Esophagus (tissue), 2 donors: ENCODE measurements at regions not wholly inside any gene's neighbourhood (a gene's known extent, or its start where the extent isn't known, plus 50 kb on each side); places are given as distances from the start of the nearest gene placed in this dataset.

Experiments
- H3K27ac ChIP-seq, 2 donors: one replicate each; pipeline ENCODE4 v1.5.1; 2013; ENCODE audit warnings: low read depth in 2 of 2, mild to moderate bottlenecking in 2 of 2, inconsistent platforms in 1 of 2, low read length in 1 of 2, moderate library complexity in 1 of 2
- H3K27me3 ChIP-seq, 2 donors: one replicate each; pipeline ENCODE4 v1.6.1; 2013; ENCODE audit warnings: low read length in 2 of 2, control low read depth in 1 of 2, mild to moderate bottlenecking in 1 of 2; ENCODE audit not compliant: insufficient read depth in 2 of 2, control insufficient read depth in 1 of 2
- H3K36me3 ChIP-seq, 2 donors: one replicate each; pipeline ENCODE4 v1.6.1; 2013; ENCODE audit warnings: low read length in 1 of 2; ENCODE audit not compliant: control insufficient read depth in 2 of 2, insufficient read depth in 2 of 2
- H3K4me1 ChIP-seq, 2 donors: one replicate each; pipeline ENCODE4 v1.6.1; 2013; ENCODE audit warnings: low read length in 1 of 2; ENCODE audit not compliant: control insufficient read depth in 2 of 2, insufficient read depth in 2 of 2
- H3K4me3 ChIP-seq, 2 donors: one replicate each; pipeline ENCODE4 v1.5.1; 2013; ENCODE audit warnings: low read length in 2 of 2, mild to moderate bottlenecking in 2 of 2, low read depth in 1 of 2, moderate library complexity in 1 of 2
- H3K9me3 ChIP-seq, 2 donors: one replicate each; pipeline ENCODE4 v1.6.1; 2013; ENCODE audit warnings: mild to moderate bottlenecking in 2 of 2, low read depth in 1 of 2, low read length in 1 of 2, moderate library complexity in 1 of 2; ENCODE audit not compliant: control insufficient read depth in 2 of 2, insufficient read depth in 1 of 2
- WGBS, 2 donors: extraction: QIAGEN DNeasy Blood & Tissue Kit; methylation state at CpG; one replicate each; pipeline ENCODE4 v1.1.7; 2013; 5-methylcytosine and 5-hydroxymethylcytosine counted together
- donor health status: healthy with polysubstance abuse.
- donor health status: Bipolar disorder and iron deficiency.

- Histone ChIP-seq H3K27ac (no peak overlapping the region), H3K9me3 (no peaks in the 10 kb centered on the region), H3K36me3 (no peaks in the 10 kb centered on the region), H3K4me1 (no peaks in the 10 kb centered on the region), H3K4me3 (no peak overlapping the region), H3K27me3 (no peaks in the 10 kb centered on the region)
- 30 to 40% methylated on average over 5 of the region's 5 CpGs for WGBS, 2 donors
Measured at GRCh38 chr3:137217733-137218132, 259.9 kb downstream of the IL20RB start.

- Histone ChIP-seq H3K36me3 (no peaks in the 10 kb centered on the region), H3K27ac (no peak overlapping the region), H3K27me3 (no peaks in the 10 kb centered on the region), H3K9me3 (no peaks in the 10 kb centered on the region), H3K4me1 (no peaks in the 10 kb centered on the region), H3K4me3 (no peak overlapping the region)
- 62 to 81% methylated on average over 1 of the region's 1 CpG for WGBS, 2 donors
Measured at GRCh38 chr3:137219801-137220445, 262.1 kb downstream of the IL20RB start.

- 55 to 57% methylated on average over 2 of the region's 2 CpGs for WGBS, 2 donors
- Histone ChIP-seq H3K4me3 (no peak overlapping the region), H3K36me3 (no peaks in the 10 kb centered on the region), H3K9me3 (no peaks in the 10 kb centered on the region), H3K27ac (no peak overlapping the region), H3K27me3 (no peaks in the 10 kb centered on the region), H3K4me1 (no peaks in the 10 kb centered on the region)
Measured at GRCh38 chr3:137222736-137223225, 265.0 kb downstream of the IL20RB start.

- H3K27me3 ChIP-seq: no peaks in the 10 kb centered on the region
- no peaks in the 10 kb centered on the region for H3K4me1 ChIP-seq
- no peaks in the 10 kb centered on the region for H3K36me3 ChIP-seq
- H3K9me3 ChIP-seq: no peaks in the 10 kb centered on the region
- WGBS, 2 donors: 83 to 84% methylated on average over 3 of the region's 3 CpGs
- no peak overlapping the region for H3K27ac ChIP-seq
- no peak overlapping the region for H3K4me3 ChIP-seq
Measured at GRCh38 chr3:137224464-137224863, 266.7 kb downstream of the IL20RB start.

- Histone ChIP-seq H3K9me3 (no peaks in the 10 kb centered on the region), H3K27ac (no peak overlapping the region), H3K36me3 (no peaks in the 10 kb centered on the region), H3K4me3 (no peak overlapping the region), H3K4me1 (no peaks in the 10 kb centered on the region), H3K27me3 (no peaks in the 10 kb centered on the region)
- 82 to 84% methylated on average over 6 of the region's 6 CpGs for WGBS, 2 donors
Measured at GRCh38 chr3:137242836-137243400, 285.1 kb downstream of the IL20RB start.

GRCh38 chr3:137246491-137246890 is 288.7 kb downstream of the IL20RB start:
- H3K27ac ChIP-seq: no peak overlapping the region
- H3K36me3 ChIP-seq: no peaks in the 10 kb centered on the region
- no peaks in the 10 kb centered on the region for H3K27me3 ChIP-seq
- H3K4me3 ChIP-seq: no peak overlapping the region
- no peaks in the 10 kb centered on the region for H3K4me1 ChIP-seq
- no peaks in the 10 kb centered on the region for H3K9me3 ChIP-seq
- WGBS, 2 donors: 66 to 75% methylated on average over 2 of the region's 2 CpGs

GRCh38 chr3:137249311-137249940 is 291.6 kb downstream of the IL20RB start:
- H3K27me3 ChIP-seq: no peaks in the 10 kb centered on the region
- no peak overlapping the region for H3K27ac ChIP-seq
- H3K36me3 ChIP-seq: no peaks in the 10 kb centered on the region
- no peaks in the 10 kb centered on the region for H3K9me3 ChIP-seq
- H3K4me1 ChIP-seq: no peaks in the 10 kb centered on the region
- no peak overlapping the region for H3K4me3 ChIP-seq

GRCh38 chr3:137259089-137259488 is 301.3 kb downstream of the IL20RB start:
- 36 to 46% methylated on average over 3 of the region's 3 CpGs for WGBS, 2 donors
- Histone ChIP-seq H3K27ac (no peak overlapping the region), H3K4me3 (no peak overlapping the region), H3K9me3 (no peaks in the 10 kb centered on the region), H3K36me3 (no peaks in the 10 kb centered on the region), H3K4me1 (peaks cover 0 to 2% of the 10 kb centered on the region in 2 donors), H3K27me3 (no peaks in the 10 kb centered on the region)

- Histone ChIP-seq H3K9me3 (no peaks in the 10 kb centered on the region), H3K27me3 (no peaks in the 10 kb centered on the region), H3K4me3 (no peak overlapping the region), H3K4me1 (peaks cover 0 to 2% of the 10 kb centered on the region in 2 donors), H3K36me3 (no peaks in the 10 kb centered on the region), H3K27ac (no peak overlapping the region)
- WGBS, 2 donors: 39% methylated on average over 5 of the region's 5 CpGs
Measured at GRCh38 chr3:137259701-137260100, 301.9 kb downstream of the IL20RB start.
